NT2/D1 (cell line): ENCODE measurements at regions not wholly inside any gene's neighbourhood (a gene's known extent, or its start where the extent isn't known, plus 50 kb on each side); places are given as distances from the start of the nearest gene placed in this dataset.

Experiments used
- DNase-seq: peaks from one replicate; pipeline ENCODE4 v3.0.0-alpha.2; 2011; ENCODE audit warnings: low read depth, low spot score
- H3K27me3 ChIP-seq: 2 replicates; pipeline ENCODE4 v1.6.0; 2011; ENCODE audit warnings: mild to moderate bottlenecking; ENCODE audit not compliant: insufficient read length, insufficient read depth
- H3K36me3 ChIP-seq: 2 replicates; pipeline ENCODE4 v1.6.1; 2011; ENCODE audit warnings: mild to moderate bottlenecking, low read length, mixed read lengths; ENCODE audit not compliant: insufficient read depth, insufficient read length
- H3K4me1 ChIP-seq: 2 replicates; pipeline ENCODE4 v1.5.1; 2011; ENCODE audit not compliant: insufficient read depth, insufficient read length
- H3K4me3 ChIP-seq: 2 replicates; pipeline ENCODE4 v1.5.1; 2011; ENCODE audit warnings: low read depth; ENCODE audit not compliant: insufficient read length
- H3K9ac ChIP-seq: 2 replicates; pipeline ENCODE4 v1.6.0; 2011; ENCODE audit warnings: low read depth; ENCODE audit not compliant: insufficient read length
- H3K9me3 ChIP-seq: 2 replicates; pipeline ENCODE4 v1.5.1; 2011; ENCODE audit warnings: mild to moderate bottlenecking, low read length; ENCODE audit not compliant: insufficient read depth
- SUZ12 ChIP-seq: IDR thresholded peaks from 2 replicates; pipeline ENCODE4 v1.6.1; 2011; ENCODE audit not compliant: insufficient read length, insufficient read depth; ENCODE audit errors: extremely low read depth
- YY1 ChIP-seq: IDR thresholded peaks from 2 replicates; pipeline ENCODE4 v1.6.1; 2011; ENCODE audit not compliant: insufficient read length, insufficient read depth
- ZNF274 ChIP-seq: IDR thresholded peaks from 2 replicates; pipeline ENCODE4 v1.6.1; 2011; ENCODE audit warnings: mild to moderate bottlenecking, low read depth, low read length

DNA sequence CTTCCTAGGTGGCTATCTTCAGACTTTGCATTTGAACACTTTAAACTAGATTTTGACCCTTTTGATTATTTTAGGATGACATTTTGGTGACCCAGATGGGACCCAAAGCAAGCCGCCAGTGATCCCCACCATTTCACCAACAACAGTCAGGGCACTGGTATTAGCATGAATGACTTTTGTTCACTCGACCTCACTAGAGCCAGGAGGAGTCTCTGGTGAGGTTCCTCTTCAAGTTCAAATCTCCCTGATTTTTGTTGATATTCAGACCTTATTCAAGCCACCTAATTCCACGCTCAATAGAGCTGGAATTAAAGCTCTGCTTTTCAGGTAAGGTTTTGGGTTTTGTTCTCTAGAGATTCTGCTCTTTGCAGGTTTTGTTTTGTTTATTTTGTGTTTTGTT is 202.3 kb downstream of the MREG start:
- no peaks in the 10 kb centered on the region for H3K27me3 ChIP-seq
- TF ChIP-seq ZNF274 (no peak), YY1 (no peak), SUZ12 (no peak)
- H3K9me3 ChIP-seq = no peaks in the 10 kb centered on the region
- no peak for DNase-seq
- H3K4me3 ChIP-seq = no peak overlapping the region
- no peak overlapping the region for H3K9ac ChIP-seq
- H3K4me1 ChIP-seq = no peaks in the 10 kb centered on the region
- H3K36me3 ChIP-seq = no peaks in the 10 kb centered on the region

DNA sequence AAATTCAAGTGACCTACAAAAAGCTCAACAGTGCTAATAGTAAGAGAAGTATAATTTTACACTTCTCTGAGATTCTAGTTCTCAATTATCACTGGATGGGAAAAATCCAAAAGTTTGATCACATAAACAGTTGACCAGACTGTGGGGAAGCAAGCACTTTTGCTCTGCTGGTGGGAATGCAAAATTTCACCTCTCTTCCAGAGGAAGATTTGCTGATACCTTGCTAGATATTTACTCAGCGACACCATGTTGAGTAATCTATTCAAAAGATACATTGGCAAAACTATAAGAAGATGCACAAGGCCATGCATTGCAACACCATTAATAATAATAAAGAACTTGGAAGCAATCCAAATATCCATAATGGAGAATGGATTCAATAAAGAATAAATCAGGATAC is 204.4 kb downstream of the MREG start:
- Histone ChIP-seq H3K4me1 (no peaks in the 10 kb centered on the region), H3K4me3 (no peak overlapping the region), H3K9ac (no peak overlapping the region), H3K36me3 (no peaks in the 10 kb centered on the region), H3K9me3 (no peaks in the 10 kb centered on the region), H3K27me3 (no peaks in the 10 kb centered on the region)
- no peak for DNase-seq
- TF ChIP-seq SUZ12 = no peak
- no peak for TF ChIP-seq ZNF274
- no peak for TF ChIP-seq YY1

DNA sequence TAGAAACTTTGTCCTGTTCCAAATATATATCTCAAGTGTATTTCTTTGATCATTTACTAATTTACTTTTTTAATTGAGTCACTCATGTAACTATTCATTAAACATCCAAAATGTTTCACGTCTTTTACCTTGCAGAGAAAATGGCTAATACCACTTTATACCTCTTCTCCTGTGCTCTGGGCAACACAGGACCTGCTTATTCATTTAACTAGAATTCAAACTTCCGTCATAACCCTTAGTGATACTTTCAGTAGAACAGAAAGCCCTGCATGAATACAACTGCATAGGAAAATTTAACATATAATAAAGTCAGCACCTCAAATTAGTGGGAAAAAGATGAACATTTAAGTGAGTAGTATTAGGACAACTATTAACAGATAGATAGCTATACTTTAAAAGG is 205.2 kb downstream of the MREG start:
- Histone ChIP-seq H3K9ac (no peak overlapping the region), H3K36me3 (no peaks in the 10 kb centered on the region), H3K9me3 (peaks cover 3% of the 10 kb centered on the region; the same call in 1 of the 2 replicates), H3K27me3 (no peaks in the 10 kb centered on the region), H3K4me1 (no peaks in the 10 kb centered on the region), H3K4me3 (no peak overlapping the region)
- no peak for TF ChIP-seq ZNF274
- TF ChIP-seq YY1 = no peak
- TF ChIP-seq SUZ12 = no peak
- no peak for DNase-seq

DNA sequence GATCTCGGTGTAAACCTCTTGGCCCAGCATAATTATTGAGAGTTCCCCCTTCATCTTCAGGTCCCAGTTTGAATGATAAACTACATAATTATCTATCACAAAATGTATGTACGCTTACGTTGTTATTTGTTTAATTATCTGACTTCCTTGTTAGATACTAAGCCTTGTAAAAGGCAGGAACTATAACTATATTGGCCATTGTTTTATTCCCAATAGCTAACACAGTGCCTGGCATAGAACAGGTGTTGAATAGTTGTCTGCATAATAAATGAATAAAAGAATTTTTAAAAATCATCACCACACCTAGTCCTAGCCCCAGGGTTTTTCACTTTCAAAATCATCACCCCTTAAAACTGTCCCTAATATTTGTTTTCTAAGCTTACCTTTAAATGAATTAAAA is 207.9 kb downstream of the MREG start:
- Histone ChIP-seq H3K4me1 (no peaks in the 10 kb centered on the region), H3K36me3 (no peaks in the 10 kb centered on the region), H3K27me3 (no peaks in the 10 kb centered on the region), H3K9ac (no peak overlapping the region), H3K9me3 (peaks cover 18% of the 10 kb centered on the region), H3K4me3 (no peak overlapping the region)
- TF ChIP-seq ZNF274 (no peak), SUZ12 (no peak), YY1 (no peak)
- no peak for DNase-seq

DNA sequence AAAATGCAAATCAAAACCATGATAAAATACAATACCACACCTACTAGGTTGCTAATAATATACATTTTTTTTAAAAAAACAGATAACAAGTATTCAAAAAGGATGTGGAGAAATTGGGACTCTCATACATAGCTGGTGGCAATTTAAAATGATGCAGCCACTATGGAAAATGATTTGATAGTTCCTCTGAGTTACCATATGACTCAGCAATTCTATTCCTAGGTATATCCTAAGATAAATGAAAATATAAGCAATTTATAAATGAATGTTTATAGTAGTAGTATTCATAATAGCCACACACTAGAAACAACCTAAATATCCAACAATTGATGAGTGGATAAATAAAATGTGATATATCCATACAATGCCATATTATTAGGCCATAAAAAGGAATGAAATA is 210.2 kb downstream of the MREG start:
- Histone ChIP-seq H3K36me3 (no peaks in the 10 kb centered on the region), H3K27me3 (no peaks in the 10 kb centered on the region), H3K9ac (no peak overlapping the region), H3K9me3 (peaks cover 18% of the 10 kb centered on the region), H3K4me1 (no peaks in the 10 kb centered on the region), H3K4me3 (no peak overlapping the region)
- TF ChIP-seq ZNF274 (no peak), YY1 (no peak), SUZ12 (no peak)
- DNase-seq = no peak

DNA sequence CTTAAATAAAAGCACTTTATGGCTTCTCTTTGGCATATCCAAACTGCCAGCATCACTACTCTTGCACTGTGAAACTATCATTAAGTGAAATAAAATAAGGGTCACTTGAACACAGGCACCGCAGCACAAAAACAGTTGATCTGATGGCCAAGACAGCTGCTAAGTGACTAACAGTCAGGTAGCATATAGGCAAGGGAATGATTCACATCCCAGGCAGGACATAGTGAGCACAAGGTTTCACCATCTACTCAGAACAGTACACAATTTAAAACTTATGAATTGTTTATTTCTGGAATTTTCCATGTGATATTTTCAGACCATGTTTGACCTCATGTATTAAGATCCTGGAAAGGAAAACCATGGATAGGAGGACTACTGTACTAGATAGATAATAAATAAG is 214.2 kb downstream of the MREG start:
- no peaks in the 10 kb centered on the region for H3K4me1 ChIP-seq
- no peaks in the 10 kb centered on the region for H3K27me3 ChIP-seq
- H3K36me3 ChIP-seq = no peaks in the 10 kb centered on the region
- DNase-seq = no peak
- no peak overlapping the region for H3K9ac ChIP-seq
- TF ChIP-seq SUZ12 (no peak), ZNF274 (no peak), YY1 (no peak)
- no peak overlapping the region for H3K4me3 ChIP-seq
- peaks cover 18% of the 10 kb centered on the region for H3K9me3 ChIP-seq

DNA sequence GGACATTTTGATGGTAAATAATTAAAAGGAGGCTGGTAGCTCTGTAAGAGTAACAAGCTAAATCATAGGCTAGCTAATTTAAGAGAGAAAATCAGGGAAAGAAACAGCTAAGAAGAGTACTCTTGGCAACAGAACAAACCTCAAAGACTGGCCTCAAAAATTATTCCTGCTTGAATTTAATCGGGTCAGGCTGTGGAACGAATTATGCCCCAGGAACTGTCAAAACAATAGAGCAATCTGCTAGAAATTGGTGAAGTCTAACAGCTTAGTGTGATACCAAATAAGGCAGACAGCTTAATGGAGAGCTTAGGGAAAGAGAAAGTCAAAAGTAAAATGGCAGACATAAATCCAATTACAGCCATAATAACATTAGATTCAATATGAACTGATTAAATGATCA is 215.7 kb downstream of the MREG start:
- peaks cover 9% of the 10 kb centered on the region; the same call in 1 of the 2 replicates for H3K9me3 ChIP-seq

More for the DNA sequence above, 215.7 kb downstream of the MREG start:
- no peak for DNase-seq
- Histone ChIP-seq H3K27me3 (no peaks in the 10 kb centered on the region), H3K4me3 (no peak overlapping the region), H3K4me1 (no peaks in the 10 kb centered on the region), H3K36me3 (no peaks in the 10 kb centered on the region), H3K9ac (no peak overlapping the region)
- no peak for TF ChIP-seq YY1
- no peak for TF ChIP-seq SUZ12
- TF ChIP-seq ZNF274 = no peak
